ENCODE measurements at regions not wholly inside any gene's neighbourhood (a gene's known extent, or its start where the extent isn't known, plus 50 kb on each side); places are given as distances from the start of the nearest gene placed in this dataset.

DNA sequence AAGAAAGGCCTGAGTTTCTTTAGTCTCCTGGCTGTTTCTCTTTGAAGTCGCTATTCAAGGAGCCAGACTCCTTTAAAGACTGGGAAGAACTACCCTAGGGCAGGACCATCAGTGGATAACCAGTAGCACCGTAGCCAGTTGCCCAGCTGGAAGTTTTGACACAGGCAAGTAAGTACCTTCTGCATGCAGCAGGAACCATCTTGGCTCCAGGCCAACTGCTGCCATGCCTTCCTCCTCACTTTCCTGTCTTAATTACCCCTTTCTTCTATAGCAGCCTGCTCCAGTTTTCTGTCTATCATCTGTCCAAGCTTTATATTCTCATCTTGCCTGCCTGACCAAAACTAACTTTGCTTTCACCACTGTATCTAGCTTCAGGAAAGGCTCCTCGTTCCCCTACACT is 149.7 kb upstream of the SV2C start:
- H3K36me3 ChIP-seq = no peaks in the 10 kb centered on the region
- TF ChIP-seq, protein P1, sequence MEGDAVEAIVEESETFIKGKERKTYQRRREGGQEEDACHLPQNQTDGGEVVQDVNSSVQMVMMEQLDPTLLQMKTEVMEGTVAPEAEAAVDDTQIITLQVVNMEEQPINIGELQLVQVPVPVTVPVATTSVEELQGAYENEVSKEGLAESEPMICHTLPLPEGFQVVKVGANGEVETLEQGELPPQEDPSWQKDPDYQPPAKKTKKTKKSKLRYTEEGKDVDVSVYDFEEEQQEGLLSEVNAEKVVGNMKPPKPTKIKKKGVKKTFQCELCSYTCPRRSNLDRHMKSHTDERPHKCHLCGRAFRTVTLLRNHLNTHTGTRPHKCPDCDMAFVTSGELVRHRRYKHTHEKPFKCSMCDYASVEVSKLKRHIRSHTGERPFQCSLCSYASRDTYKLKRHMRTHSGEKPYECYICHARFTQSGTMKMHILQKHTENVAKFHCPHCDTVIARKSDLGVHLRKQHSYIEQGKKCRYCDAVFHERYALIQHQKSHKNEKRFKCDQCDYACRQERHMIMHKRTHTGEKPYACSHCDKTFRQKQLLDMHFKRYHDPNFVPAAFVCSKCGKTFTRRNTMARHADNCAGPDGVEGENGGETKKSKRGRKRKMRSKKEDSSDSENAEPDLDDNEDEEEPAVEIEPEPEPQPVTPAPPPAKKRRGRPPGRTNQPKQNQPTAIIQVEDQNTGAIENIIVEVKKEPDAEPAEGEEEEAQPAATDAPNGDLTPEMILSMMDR (IDR thresholded peaks at IDR 0.05; ENCODE audit: low read depth, low read length) = no peak
- H3K9me3 ChIP-seq (ENCODE audit: low read depth) = no peaks in the 10 kb centered on the region
- H3K27me3 ChIP-seq = no peaks in the 10 kb centered on the region
- no peaks in the 10 kb centered on the region for H3K4me1 ChIP-seq (ENCODE audit: low read depth)
- no peak overlapping the region for H3K27ac ChIP-seq
- DNase-seq (ENCODE audit: low read depth in 1 of 2, low spot score in 1 of 2) = peak in 1 of 2 donors; percentile 28
- H3K4me3 ChIP-seq = no peak overlapping the region

DNA sequence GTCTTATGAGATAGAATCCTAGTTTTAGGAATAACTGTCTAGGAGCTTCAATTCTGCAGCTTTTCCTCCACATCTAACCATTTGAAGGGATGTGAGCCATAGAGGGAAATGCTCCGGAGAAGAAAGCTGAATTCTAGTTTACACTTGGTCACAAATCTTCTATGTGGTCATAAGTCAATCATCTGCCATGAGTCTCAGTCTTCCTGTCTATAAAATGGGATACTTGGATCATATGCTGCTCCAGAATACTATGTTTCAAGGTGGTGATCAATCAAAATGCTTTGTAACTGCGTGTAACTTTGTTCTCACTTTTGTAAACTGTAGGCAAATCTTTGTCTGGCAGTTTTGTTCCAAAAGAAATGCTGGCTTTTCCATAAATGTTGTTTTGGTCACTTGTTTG is 152.0 kb upstream of the SV2C start:
- no peaks in the 10 kb centered on the region for H3K9me3 ChIP-seq (ENCODE audit: low read depth)
- TF ChIP-seq, protein P1 (IDR thresholded peaks at IDR 0.05; ENCODE audit: low read depth, low read length) = no peak
- H3K27ac ChIP-seq = no peak overlapping the region
- H3K4me3 ChIP-seq = no peak overlapping the region
- no peaks in the 10 kb centered on the region for H3K4me1 ChIP-seq (ENCODE audit: low read depth)
- no peak for DNase-seq (ENCODE audit: low read depth in 1 of 2, low spot score in 1 of 2)
- no peaks in the 10 kb centered on the region for H3K27me3 ChIP-seq
- H3K36me3 ChIP-seq = no peaks in the 10 kb centered on the region

DNA sequence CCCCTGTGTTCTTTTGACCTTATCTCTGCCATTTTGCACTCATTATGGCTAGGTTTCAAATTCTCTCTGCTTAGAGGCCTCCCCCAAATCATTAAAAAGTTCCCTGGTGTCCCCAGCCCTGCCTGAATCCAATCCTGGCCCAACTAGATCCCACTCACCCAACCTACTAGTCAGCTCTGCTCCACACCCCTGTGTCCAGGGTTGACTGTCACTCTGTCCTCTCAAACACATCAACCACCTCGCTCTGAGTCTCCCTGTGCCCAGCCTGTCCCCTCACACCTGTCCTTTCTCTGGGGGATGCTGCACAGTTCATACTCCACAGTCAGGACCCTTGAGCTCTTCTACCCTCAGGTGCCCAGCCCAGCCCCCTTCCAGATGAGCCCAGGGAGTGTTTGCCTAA is 154.2 kb upstream of the SV2C start:
- TF ChIP-seq, protein P1 (IDR thresholded peaks at IDR 0.05; ENCODE audit: low read depth, low read length) = no peak
- H3K4me3 ChIP-seq = no peak overlapping the region
- no peak overlapping the region for H3K27ac ChIP-seq
- no peaks in the 10 kb centered on the region for H3K9me3 ChIP-seq (ENCODE audit: low read depth)
- no peaks in the 10 kb centered on the region for H3K27me3 ChIP-seq
- no peak for DNase-seq (ENCODE audit: low read depth in 1 of 2, low spot score in 1 of 2)
- no peaks in the 10 kb centered on the region for H3K4me1 ChIP-seq (ENCODE audit: low read depth)
- H3K36me3 ChIP-seq = no peaks in the 10 kb centered on the region

DNA sequence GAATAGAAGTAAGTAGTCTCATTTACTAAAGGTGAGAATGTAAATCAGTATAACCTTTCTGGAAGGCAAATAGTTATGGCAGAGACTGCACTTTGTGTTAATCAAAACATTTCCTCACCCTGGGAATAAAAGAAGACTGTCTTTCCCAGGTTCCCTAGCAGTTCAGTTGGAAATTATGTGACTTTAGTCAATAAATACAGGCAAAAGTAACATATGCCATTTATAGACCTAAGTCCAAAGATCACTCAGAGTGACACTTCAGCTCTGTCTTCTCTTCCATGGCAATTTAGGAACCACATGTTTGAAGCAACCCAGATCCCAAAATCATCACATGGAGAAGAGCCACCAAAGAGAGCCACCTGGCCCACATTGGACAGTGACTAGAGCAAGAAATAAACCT is 160.7 kb upstream of the SV2C start:
- TF ChIP-seq, protein P1 (IDR thresholded peaks at IDR 0.05; ENCODE audit: low read depth, low read length) = no peak
- Histone ChIP-seq H3K9me3 (ENCODE audit: low read depth) (no peaks in the 10 kb centered on the region), H3K27ac (no peak overlapping the region), H3K4me3 (no peak overlapping the region), H3K36me3 (no peaks in the 10 kb centered on the region), H3K27me3 (no peaks in the 10 kb centered on the region), H3K4me1 (ENCODE audit: low read depth) (no peaks in the 10 kb centered on the region)
- no peak for DNase-seq (ENCODE audit: low read depth in 1 of 2, low spot score in 1 of 2)

DNA sequence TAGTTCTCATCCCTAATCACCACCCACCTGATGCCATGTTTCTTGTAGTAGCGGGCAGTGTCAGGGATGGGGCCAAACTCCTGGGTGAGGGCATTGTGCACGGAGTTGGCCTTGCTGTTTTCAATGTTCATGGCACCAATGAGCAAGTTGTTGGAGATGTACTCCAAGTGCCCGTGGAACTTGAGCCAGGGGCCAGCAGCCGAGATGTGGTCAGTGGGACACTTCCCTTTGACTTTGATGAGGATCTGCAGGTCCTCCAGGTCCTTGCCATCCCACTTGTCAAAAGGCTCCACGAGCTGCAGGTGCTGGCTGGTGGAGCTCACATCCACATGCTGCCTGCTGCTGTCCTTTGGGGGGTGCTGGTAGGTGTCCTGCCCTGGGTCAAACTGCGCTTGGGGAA is 162.2 kb upstream of the SV2C start:
- TF ChIP-seq, protein P1 (IDR thresholded peaks at IDR 0.05; ENCODE audit: low read depth, low read length) = no peak
- H3K27me3 ChIP-seq = no peaks in the 10 kb centered on the region
- H3K9me3 ChIP-seq (ENCODE audit: low read depth) = no peaks in the 10 kb centered on the region
- H3K27ac ChIP-seq = no peak overlapping the region
- DNase-seq (ENCODE audit: low read depth in 1 of 2, low spot score in 1 of 2) = no peak
- H3K4me1 ChIP-seq (ENCODE audit: low read depth) = no peaks in the 10 kb centered on the region
- H3K36me3 ChIP-seq = no peaks in the 10 kb centered on the region
- no peak overlapping the region for H3K4me3 ChIP-seq

DNA sequence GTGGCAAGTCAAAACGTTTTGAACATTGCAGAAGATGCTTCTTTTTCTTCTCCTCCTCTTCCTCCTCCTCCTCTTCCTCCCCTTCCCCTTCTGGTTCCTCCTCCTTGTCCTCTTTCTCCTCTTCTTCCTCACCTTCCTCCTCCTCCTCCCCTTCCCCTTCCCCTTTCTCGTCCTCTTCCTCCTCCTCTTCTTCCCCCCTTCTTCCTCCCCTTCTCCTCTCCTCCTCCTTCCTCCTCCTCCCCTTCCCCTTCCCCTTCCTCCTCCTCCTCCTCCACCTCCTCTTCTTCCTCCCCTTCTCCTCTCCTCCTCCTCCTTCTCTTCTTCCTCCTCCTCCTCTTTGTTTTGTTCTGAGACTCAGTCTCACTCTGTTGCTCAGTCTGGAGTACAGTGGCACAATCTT is 167.0 kb upstream of the SV2C start:
- TF ChIP-seq, protein P1 (IDR thresholded peaks at IDR 0.05; ENCODE audit: low read depth, low read length) = no peak
- no peak for DNase-seq (ENCODE audit: low read depth in 1 of 2, low spot score in 1 of 2)
- no peaks in the 10 kb centered on the region for H3K27me3 ChIP-seq
- no peaks in the 10 kb centered on the region for H3K4me1 ChIP-seq (ENCODE audit: low read depth)
- no peaks in the 10 kb centered on the region for H3K9me3 ChIP-seq (ENCODE audit: low read depth)
- no peak overlapping the region for H3K27ac ChIP-seq
- no peaks in the 10 kb centered on the region for H3K36me3 ChIP-seq
- H3K4me3 ChIP-seq = no peak overlapping the region

Data from cardiac muscle cell (in vitro differentiated cells and primary cell).